BJ (cell line): ENCODE measurements at regions not wholly inside any gene's neighbourhood (a gene's known extent, or its start where the extent isn't known, plus 50 kb on each side); places are given as distances from the start of the nearest gene placed in this dataset.

Experiments used
- CTCF ChIA-PET: fragments of 350-600 bp; formaldehyde crosslinking; extraction: SDS; loops from one replicate; lab custom pipeline; 2021; ENCODE audit warnings: antibody characterized with exemption, inconsistent platforms; lab: Yijun Ruan, JAX
- POLR2A ChIA-PET: fragments of 300-600 bp; sonication (Branson Sonifier 250); formaldehyde crosslinking; extraction: SDS; loops from one replicate; lab custom pipeline; 2021; ENCODE audit warnings: antibody characterized with exemption; lab: Charles Lee
- DNase-seq: peaks from one replicate; pipeline ENCODE4 v3.0.0-alpha.2; 2011; ENCODE audit warnings: low read depth
- H3K27me3 ChIP-seq: 2 replicates; pipeline ENCODE4 v1.6.0; 2011; ENCODE audit warnings: low read length; ENCODE audit not compliant: control insufficient read depth, insufficient read depth
- H3K36me3 ChIP-seq: 2 replicates; pipeline ENCODE4 v1.5.1; 2011; ENCODE audit warnings: low read length; ENCODE audit not compliant: control insufficient read depth, insufficient read depth
- H3K4me3 ChIP-seq: 2 replicates; pipeline ENCODE4 v1.5.1; 2011; ENCODE audit warnings: low read depth, mild to moderate bottlenecking, control low read depth, low read length
- TF ChIP-seq, protein P1 (sequence below): IDR thresholded peaks from 2 replicates; pipeline ENCODE4 v1.5.1; 2011; ENCODE audit warnings: low read depth, mild to moderate bottlenecking, control low read depth, inconsistent platforms, low read length, moderate library complexity; ENCODE audit not compliant: insufficient read depth

DNA sequence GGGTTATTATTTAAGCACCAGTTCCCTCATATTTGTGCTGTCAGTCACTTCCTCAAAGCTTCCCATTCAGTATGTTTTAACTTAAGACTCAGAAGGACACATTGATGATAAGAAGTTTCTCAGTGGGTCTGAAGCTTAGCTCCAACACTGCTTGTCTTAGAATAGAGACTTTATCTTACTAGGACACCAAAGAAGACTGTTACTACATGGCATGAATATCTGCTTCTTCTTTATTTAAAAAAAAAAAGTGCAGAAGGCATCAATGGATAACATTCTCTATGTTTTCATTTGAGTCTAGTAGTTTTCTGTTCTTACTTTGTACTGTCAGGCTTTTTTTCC is 404.2 kb downstream of the DAD1 start:
- H3K27me3 ChIP-seq = no peaks in the 10 kb centered on the region
- POLR2A ChIA-PET = no interaction called here
- TF ChIP-seq, protein P1, sequence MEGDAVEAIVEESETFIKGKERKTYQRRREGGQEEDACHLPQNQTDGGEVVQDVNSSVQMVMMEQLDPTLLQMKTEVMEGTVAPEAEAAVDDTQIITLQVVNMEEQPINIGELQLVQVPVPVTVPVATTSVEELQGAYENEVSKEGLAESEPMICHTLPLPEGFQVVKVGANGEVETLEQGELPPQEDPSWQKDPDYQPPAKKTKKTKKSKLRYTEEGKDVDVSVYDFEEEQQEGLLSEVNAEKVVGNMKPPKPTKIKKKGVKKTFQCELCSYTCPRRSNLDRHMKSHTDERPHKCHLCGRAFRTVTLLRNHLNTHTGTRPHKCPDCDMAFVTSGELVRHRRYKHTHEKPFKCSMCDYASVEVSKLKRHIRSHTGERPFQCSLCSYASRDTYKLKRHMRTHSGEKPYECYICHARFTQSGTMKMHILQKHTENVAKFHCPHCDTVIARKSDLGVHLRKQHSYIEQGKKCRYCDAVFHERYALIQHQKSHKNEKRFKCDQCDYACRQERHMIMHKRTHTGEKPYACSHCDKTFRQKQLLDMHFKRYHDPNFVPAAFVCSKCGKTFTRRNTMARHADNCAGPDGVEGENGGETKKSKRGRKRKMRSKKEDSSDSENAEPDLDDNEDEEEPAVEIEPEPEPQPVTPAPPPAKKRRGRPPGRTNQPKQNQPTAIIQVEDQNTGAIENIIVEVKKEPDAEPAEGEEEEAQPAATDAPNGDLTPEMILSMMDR = no peak
- no peak overlapping the region for H3K4me3 ChIP-seq
- H3K36me3 ChIP-seq = no peaks in the 10 kb centered on the region
- no peak for DNase-seq
- CTCF ChIA-PET = interaction anchor here (0.5 to 1.9 kb wide), 2 partner anchors 16 to 93 kb away, joined by 3 to 6 read pairs; no protein-coding TSS in a partner anchor

DNA sequence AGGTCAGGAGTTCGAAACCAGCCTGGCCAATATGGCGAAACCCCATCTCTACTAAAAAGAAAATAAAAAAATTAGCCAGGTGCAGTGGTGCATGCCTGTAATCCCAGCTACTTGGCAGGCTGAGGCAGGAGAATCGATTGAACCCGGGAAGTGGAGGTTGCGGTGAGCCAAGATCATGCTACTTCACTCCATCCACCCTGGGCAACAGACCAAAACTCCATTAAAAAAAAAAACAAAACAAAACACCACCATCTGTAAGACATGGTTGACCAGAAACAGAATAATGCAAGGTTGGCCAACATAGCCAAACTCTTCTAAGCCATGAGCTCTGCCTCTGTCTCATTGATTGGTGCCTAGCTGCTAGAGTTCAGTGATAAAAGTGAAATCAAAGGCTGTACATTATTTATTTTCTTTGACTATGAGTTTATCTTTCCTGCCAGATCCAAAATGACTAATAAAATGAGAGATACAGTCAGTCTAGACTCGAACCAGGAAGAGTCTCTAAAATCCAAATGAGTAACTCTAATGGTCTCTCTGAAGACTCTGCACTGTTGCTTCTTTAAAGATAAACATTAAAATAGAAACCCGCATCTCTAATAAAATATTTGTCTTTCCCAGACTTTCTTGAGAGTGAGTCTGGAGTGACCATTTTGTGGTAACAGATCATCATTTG is 404.7 kb downstream of the DAD1 start:
- TF ChIP-seq, protein P1 = no peak
- CTCF ChIA-PET = interaction anchor here (1.9 kb wide), 1 partner anchor 17 kb away, joined by 6 read pairs; no protein-coding TSS in a partner anchor
- H3K27me3 ChIP-seq = no peaks in the 10 kb centered on the region
- no peak for DNase-seq
- H3K4me3 ChIP-seq = no peak overlapping the region
- no peaks in the 10 kb centered on the region for H3K36me3 ChIP-seq
- POLR2A ChIA-PET = no interaction called here

DNA sequence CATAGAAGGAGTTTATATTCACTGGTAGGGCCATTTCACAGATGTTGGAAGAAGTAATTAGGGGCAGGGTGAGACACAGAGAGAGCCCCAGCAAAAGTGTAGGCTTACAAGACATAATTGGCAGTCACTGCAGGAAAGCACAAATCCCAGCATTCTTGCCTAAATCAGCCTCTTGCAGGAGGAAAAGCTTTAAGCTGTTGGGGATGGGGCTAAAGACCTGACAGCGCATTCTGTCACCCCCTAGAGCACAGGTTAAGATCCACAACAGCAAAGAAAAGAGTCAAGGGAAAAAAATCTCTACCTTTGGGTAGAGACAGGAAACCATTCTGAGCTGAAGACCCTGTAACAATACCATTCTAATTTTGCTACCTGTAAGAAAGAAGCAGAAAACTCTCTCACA is 409.0 kb downstream of the DAD1 start:
- H3K27me3 ChIP-seq = no peaks in the 10 kb centered on the region
- TF ChIP-seq, protein P1 = no peak
- H3K4me3 ChIP-seq = no peak overlapping the region
- DNase-seq = no peak
- POLR2A ChIA-PET = no interaction called here
- no peaks in the 10 kb centered on the region for H3K36me3 ChIP-seq
- CTCF ChIA-PET = no interaction called here

DNA sequence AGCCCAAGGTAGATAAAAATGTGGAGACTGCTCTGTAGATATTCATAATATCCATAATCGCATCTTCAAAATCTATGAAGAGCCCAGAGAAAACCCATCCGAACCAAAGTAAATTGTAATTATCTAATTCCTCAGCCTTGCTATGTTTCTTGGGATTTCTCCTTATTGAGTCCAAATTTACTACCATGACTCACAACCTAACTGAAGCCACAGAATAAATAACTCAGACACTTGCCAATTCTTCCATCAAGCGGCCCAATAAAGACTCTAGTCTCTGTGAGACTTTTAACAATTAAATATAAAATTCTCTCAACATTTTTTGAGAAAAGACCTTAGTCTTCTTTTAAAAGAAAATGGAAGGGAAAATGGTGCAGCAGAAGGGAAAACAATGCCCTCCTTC is 409.8 kb downstream of the DAD1 start:
- Histone ChIP-seq H3K4me3 (no peak overlapping the region), H3K27me3 (no peaks in the 10 kb centered on the region), H3K36me3 (no peaks in the 10 kb centered on the region)
- POLR2A ChIA-PET = no interaction called here
- TF ChIP-seq, protein P1 = no peak
- no peak for DNase-seq
- CTCF ChIA-PET = no interaction called here

DNA sequence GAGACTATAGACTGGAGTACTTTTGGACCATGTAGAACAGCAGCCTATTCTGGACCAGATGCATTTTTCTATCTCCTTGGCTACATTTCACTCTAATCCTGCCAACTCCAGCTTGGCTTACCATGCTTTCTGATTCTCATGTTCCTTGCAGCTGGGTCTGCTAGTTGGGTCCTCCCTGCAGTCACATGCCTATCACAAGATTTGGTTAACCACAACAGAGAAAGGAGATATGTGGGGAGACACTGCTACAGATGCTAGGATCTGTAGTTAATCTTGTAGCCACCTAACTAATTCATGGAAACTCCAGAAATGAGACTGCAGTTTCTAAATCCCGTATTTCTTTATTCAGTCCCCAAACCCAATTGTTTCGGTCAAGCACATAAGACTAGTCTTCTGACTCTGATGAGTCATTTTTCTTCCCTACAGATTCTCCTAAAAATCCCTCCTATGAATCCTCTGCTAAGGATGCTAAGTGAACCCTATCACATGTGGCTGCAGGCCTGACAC is 410.6 kb downstream of the DAD1 start:
- DNase-seq = no peak
- Histone ChIP-seq H3K4me3 (no peak overlapping the region), H3K36me3 (no peaks in the 10 kb centered on the region), H3K27me3 (no peaks in the 10 kb centered on the region)
- ChIA-PET CTCF (no interaction called here), POLR2A (no interaction called here)
- TF ChIP-seq, protein P1 = no peak
